ENCODE measurements at regions not wholly inside any gene's neighbourhood (a gene's known extent, or its start where the extent isn't known, plus 50 kb on each side); places are given as distances from the start of the nearest gene placed in this dataset.
"Not testable (repeated sequence)": the region's sequence is repeated elsewhere in the genome, so short reads cannot be mapped to it uniquely, and the experiment has no call there.

DNA sequence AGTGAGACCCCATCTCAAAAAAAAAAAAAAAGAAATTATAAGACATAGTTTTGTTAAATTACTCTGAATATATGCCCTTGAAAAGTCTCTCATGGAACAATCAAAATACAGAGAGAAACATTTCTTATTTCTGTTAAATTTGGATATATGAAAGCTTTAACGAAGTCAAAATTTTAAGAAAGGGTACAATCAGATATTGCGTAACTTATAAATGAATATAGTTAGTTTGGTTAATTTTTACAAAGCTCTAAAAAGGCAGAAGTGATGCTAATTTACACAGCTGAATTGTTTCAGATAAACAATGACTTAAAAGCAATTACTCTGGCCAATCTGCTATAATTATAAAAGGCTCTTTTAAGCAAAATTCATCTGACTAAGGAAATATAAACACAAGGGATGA, 611.6 kb upstream of the CCDC179 start:
- no peak overlapping the region for H3K27ac ChIP-seq
- intact Hi-C loops (cut with DNase I): no loop called here
- DNase-seq (no peak), ATAC-seq (no peak)
- no peaks in the 10 kb centered on the region for H3K9me3 ChIP-seq
- no peaks in the 10 kb centered on the region for H3K4me1 ChIP-seq
- H3K4me3 ChIP-seq: no peak overlapping the region
- H3K36me3 ChIP-seq: no peaks in the 10 kb centered on the region
- TF ChIP-seq, protein P1, sequence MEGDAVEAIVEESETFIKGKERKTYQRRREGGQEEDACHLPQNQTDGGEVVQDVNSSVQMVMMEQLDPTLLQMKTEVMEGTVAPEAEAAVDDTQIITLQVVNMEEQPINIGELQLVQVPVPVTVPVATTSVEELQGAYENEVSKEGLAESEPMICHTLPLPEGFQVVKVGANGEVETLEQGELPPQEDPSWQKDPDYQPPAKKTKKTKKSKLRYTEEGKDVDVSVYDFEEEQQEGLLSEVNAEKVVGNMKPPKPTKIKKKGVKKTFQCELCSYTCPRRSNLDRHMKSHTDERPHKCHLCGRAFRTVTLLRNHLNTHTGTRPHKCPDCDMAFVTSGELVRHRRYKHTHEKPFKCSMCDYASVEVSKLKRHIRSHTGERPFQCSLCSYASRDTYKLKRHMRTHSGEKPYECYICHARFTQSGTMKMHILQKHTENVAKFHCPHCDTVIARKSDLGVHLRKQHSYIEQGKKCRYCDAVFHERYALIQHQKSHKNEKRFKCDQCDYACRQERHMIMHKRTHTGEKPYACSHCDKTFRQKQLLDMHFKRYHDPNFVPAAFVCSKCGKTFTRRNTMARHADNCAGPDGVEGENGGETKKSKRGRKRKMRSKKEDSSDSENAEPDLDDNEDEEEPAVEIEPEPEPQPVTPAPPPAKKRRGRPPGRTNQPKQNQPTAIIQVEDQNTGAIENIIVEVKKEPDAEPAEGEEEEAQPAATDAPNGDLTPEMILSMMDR (IDR thresholded peaks at IDR 0.05): no peak
- H3K27me3 ChIP-seq (ENCODE audit: low read depth): no peaks in the 10 kb centered on the region

DNA sequence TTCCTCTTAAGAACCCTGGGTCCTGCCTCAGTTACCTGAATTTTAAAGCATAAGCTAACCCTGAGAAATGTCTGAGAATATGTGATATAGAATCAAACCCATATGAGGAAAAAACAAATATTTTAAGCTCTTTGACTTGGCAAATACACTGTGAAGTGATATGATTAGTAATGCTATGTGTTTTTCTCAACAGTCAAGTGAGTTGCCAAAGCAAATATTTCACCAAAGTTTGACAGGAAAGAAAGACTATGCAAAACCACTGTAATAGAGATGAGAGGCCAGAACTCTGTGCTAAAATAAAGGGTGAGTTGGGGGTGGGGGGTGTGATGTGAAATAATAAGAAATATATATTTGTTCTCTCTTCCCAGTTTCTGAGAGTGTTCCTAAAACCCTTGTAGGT, 613.5 kb upstream of the CCDC179 start:
- Histone ChIP-seq H3K4me3 (no peak overlapping the region), H3K27ac (no peak overlapping the region), H3K36me3 (no peaks in the 10 kb centered on the region), H3K27me3 (ENCODE audit: low read depth) (no peaks in the 10 kb centered on the region), H3K9me3 (no peaks in the 10 kb centered on the region), H3K4me1 (no peaks in the 10 kb centered on the region)
- DNase-seq (no peak), ATAC-seq (no peak)
- TF ChIP-seq, protein P1 (IDR thresholded peaks at IDR 0.05): no peak
- intact Hi-C loops (cut with DNase I): no loop called here

DNA sequence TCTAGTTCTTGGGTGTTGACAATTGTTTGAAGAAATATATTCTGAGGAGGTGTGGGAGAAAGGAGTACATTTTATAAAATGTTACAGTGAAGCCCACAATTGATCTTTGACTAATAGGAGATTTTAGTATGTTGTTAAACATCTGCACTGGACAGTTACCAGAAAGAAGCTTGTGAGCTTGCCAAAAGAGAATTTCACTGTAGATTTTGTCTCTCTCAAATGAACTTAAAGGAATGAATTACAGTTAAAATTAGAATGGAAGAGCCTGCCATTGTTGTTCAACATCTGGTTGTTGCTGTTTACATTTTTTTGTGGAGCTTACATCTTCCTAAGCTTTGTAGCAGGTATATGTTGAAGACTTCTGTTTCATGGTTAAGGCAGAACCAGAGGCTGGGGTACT, 620.5 kb upstream of the CCDC179 start:
- Histone ChIP-seq H3K4me1 (no peaks in the 10 kb centered on the region), H3K4me3 (no peak overlapping the region), H3K27me3 (ENCODE audit: low read depth) (no peaks in the 10 kb centered on the region), H3K27ac (no peak overlapping the region), H3K9me3 (no peaks in the 10 kb centered on the region), H3K36me3 (no peaks in the 10 kb centered on the region)
- intact Hi-C loops (cut with DNase I): no loop called here
- TF ChIP-seq, protein P1 (IDR thresholded peaks at IDR 0.05): no peak
- no peak for DNase-seq
- ATAC-seq: no peak

DNA sequence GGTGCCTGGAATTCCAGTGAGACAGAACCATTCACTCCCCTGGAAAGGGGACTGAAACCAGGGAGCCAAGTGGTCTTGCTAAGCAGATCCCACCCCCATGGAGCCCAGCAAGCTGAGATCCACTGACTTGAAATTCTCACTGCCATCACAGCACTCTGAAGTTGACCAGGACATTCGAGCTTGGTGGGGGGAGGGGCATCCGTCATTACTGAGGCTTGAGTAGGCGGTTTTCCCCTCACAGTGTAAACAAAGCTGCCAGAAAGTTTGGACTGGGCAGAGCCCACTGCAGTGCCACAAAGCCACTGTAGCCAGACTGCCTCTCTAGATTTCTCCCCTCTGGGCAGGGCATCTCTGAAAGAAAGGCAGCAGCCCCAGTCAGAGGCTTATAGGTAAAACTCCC, 623.9 kb upstream of the CCDC179 start:
- ATAC-seq; H3K9me3 ChIP-seq; H3K36me3 ChIP-seq; DNase-seq; H3K27ac ChIP-seq; H3K27me3 ChIP-seq (ENCODE audit: low read depth); H3K4me1 ChIP-seq; H3K4me3 ChIP-seq; intact Hi-C loops (cut with DNase I): not testable (repeated sequence)

DNA sequence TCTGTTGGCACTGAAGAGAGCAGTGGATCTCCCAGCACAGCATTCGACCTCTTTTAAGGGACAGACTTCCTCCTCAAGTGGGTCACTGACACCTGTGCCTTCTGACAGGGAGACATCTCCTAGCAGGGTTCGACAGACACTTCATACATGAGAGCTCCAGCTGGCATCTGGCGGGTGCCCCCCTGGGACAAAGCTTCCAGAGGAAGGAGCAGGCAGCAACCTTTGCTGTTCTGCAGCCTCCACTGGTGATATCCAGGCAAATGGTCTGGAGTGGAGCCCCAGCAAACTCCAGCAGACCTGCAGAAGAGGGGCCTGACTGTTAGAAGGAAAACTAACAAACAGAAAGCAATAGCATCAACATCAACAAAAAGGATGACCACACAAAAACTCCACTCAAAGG, 624.3 kb upstream of the CCDC179 start:
- H3K27me3 ChIP-seq (ENCODE audit: low read depth); DNase-seq; H3K36me3 ChIP-seq; ATAC-seq; H3K27ac ChIP-seq; H3K4me1 ChIP-seq; intact Hi-C loops (cut with DNase I); H3K4me3 ChIP-seq; H3K9me3 ChIP-seq: not testable (repeated sequence)

DNA sequence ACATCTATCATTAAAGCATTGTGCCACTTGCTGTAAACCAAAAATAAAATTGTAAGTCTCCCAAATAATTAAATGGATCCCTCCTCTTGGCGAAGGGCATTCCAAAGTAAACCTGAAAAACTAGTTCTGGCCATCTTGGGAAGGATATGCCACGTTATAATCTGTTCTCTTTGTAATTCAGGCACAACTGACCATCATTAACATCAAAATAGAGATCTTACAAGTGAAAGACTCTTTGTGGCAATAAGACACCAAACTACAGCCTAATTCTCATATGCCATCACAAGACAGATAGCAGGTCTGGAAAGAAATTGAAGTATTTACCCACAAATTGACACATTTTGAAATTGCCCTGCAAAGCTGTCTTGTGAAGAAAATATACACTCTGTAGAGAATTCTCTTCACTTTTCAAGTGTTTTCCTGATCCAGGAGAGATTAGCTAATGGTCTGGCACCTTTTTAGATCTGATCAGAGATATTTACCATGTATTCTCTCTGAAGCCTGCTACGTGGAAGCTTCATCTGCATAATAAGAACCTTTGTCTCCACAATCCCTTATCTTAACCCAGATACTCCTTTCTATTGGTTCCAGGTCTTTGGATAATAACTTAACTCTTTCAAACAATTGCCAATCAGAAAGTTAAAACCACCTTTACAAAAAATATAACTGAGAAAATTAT, 630.4 kb upstream of the CCDC179 start:
- Histone ChIP-seq H3K27me3 (ENCODE audit: low read depth) (no peaks in the 10 kb centered on the region), H3K9me3 (no peaks in the 10 kb centered on the region), H3K36me3 (no peaks in the 10 kb centered on the region), H3K27ac (no peak overlapping the region), H3K4me3 (no peak overlapping the region), H3K4me1 (no peaks in the 10 kb centered on the region)
- ATAC-seq: no peak
- TF ChIP-seq, protein P1 (IDR thresholded peaks at IDR 0.05): no peak
- DNase-seq: no peak
- intact Hi-C loops (cut with DNase I): no loop called here

DNA sequence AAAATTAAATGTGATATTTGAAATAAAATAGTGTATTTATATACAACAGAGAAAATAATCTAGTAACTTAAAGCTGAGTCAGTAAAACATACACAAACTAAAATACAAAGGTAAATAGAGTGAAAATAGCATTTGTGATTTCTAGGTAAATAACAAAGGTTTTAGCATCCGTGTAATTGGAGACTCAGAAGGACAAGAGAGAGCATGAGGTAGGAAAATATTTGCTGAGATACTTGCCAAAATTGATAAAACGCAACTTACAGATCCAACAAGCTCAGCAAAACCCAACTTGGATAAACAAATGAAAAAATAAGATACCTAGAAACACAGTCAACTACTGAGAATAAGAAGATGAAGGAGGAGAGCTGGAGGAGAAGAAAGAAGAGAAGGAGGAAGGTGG, 634.7 kb upstream of the CCDC179 start:
- ATAC-seq: no peak

More for the DNA sequence above, 634.7 kb upstream of the CCDC179 start:
- H3K27ac ChIP-seq: no peak overlapping the region
- intact Hi-C loops (cut with DNase I): no loop called here
- DNase-seq: no peak
- H3K4me1 ChIP-seq: no peaks in the 10 kb centered on the region
- H3K36me3 ChIP-seq: no peaks in the 10 kb centered on the region
- H3K9me3 ChIP-seq: no peaks in the 10 kb centered on the region
- no peaks in the 10 kb centered on the region for H3K27me3 ChIP-seq (ENCODE audit: low read depth)
- TF ChIP-seq, protein P1 (IDR thresholded peaks at IDR 0.05): no peak
- H3K4me3 ChIP-seq: no peak overlapping the region

All from lower lobe of right lung (tissue), 2 donors.